Esophagus squamous epithelium (tissue), 5 donors: ENCODE measurements at regions not wholly inside any gene's neighbourhood (a gene's known extent, or its start where the extent isn't known, plus 50 kb on each side); places are given as distances from the start of the nearest gene placed in this dataset.

Source experiments
- DNase-seq: peaks from one replicate; lab custom pipeline; 2025; lab: John Stamatoyannopoulos, UW
- H3K27ac ChIP-seq, 4 donors: fragments of 200-600 bp; sonication (generic); one replicate each; pipeline ENCODE4 v1.5.1; 2016 to 2019; ENCODE audit warnings: mild to moderate bottlenecking in 1 of 4
- H3K27me3 ChIP-seq, 4 donors: fragments of 200-600 bp; sonication (generic); 1 replicate in 3 of 4; 2 replicates in 1 of 4; pipeline versions ENCODE4 v1.5.1 to v1.6.0; 2017 to 2021; ENCODE audit warnings: antibody characterized with exemption in 1 of 4
- H3K36me3 ChIP-seq, 3 donors: fragments of 200-600 bp; sonication (generic); one replicate each; pipeline ENCODE4 v1.5.1; 2016 to 2019
- H3K4me1 ChIP-seq, 3 donors: fragments of 200-600 bp; sonication (generic); one replicate each; pipeline ENCODE4 v1.5.1; 2017 to 2019
- H3K4me3 ChIP-seq, 4 donors: fragments of 200-600 bp; sonication (generic); 1 replicate in 3 of 4; 2 replicates in 1 of 4; pipeline ENCODE4 v1.5.1; 2016 to 2019; ENCODE audit warnings: mild to moderate bottlenecking in 2 of 4, moderate library complexity in 1 of 4
- H3K9me3 ChIP-seq, 3 donors: fragments of 200-600 bp; sonication (generic); one replicate each; pipeline ENCODE4 v1.5.1; 2016 to 2019
- CTCF ChIP-seq, 6 experiments: fragments of 450-650 bp in 4 of 6; fragments of 200-600 bp in 2 of 6; sonication (generic) in 2 of 6; IDR thresholded peaks; one replicate each; pipeline ENCODE4 v1.5.1; 2016 to 2019; ENCODE audit warnings: antibody characterized with exemption in 6 of 6, mild to moderate bottlenecking in 4 of 6, moderate library complexity in 4 of 6
- POLR2A ChIP-seq, 4 donors: fragments of 450-650 bp; IDR thresholded peaks; one replicate each; pipeline ENCODE4 v1.6.1; 2017; ENCODE audit warnings: antibody characterized with exemption in 4 of 4, mild to moderate bottlenecking in 4 of 4, moderate library complexity in 3 of 4
- WGBS, 2 donors: methylation state at CpG; one replicate each; pipeline ENCODE4 v1.1.5; 2018; 5-methylcytosine and 5-hydroxymethylcytosine counted together
- intact Hi-C: fragments of 100-400 bp; cut with DNase I; formaldehyde crosslinking; loops from one replicate; pipeline ENCODE4 v1.15.0; 2022
- donor health status: DM: yes; HTN: yes; CAD: no.

- Histone ChIP-seq H3K27me3 (no peaks in the 10 kb centered on the region), H3K27ac (no peak overlapping the region), H3K4me3 (no peak overlapping the region), H3K4me1 (peaks cover 0 to 7% (median 5%) of the 10 kb centered on the region in 3 donors), H3K9me3 (peaks cover 0 to 7% (median 0%) of the 10 kb centered on the region in 3 donors), H3K36me3 (no peaks in the 10 kb centered on the region)
- intact Hi-C loops, result no loop called here
- 85% methylated on average over 3 of the region's 3 CpGs for WGBS, 2 donors
- TF ChIP-seq CTCF (IDR thresholded peaks at IDR 0.05), result no peak
- TF ChIP-seq POLR2A (IDR thresholded peaks at IDR 0.05), result no peak
- no peak for DNase-seq
Observed at GRCh38 chr2:226183550-226183949, 616.1 kb downstream of the IRS1 start.

DNA sequence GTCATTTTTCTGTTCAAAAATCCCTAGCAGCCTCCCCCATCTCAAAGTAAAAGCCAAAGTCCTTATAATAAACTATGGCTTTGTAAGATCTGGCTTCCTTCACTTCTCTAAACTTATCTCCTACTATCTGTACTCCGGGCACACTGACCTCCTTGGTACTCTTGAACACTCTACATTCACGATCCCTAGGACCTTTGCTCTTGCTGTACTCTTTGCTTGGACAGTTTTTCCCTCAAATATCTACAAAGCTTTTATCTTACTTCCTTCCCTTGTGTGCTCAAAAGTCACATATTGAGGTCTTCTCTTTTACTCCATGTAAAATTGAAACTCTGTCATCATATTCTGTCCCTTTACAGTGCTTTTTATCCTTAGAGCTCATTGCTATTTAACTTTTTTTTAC is 616.6 kb downstream of the IRS1 start:
- Histone ChIP-seq H3K27ac (no peak overlapping the region), H3K4me1 (peaks cover 0 to 7% (median 5%) of the 10 kb centered on the region in 3 donors), H3K9me3 (peaks cover 0 to 13% (median 0%) of the 10 kb centered on the region in 3 donors), H3K4me3 (no peak overlapping the region), H3K27me3 (no peaks in the 10 kb centered on the region), H3K36me3 (no peaks in the 10 kb centered on the region)
- DNase-seq, result no peak
- no peak for TF ChIP-seq CTCF (IDR thresholded peaks at IDR 0.05)
- no peak for TF ChIP-seq POLR2A (IDR thresholded peaks at IDR 0.05)
- WGBS, 2 donors, result 79 to 85% methylated on average over 2 of the region's 2 CpGs
- intact Hi-C loops, result no loop called here

DNA sequence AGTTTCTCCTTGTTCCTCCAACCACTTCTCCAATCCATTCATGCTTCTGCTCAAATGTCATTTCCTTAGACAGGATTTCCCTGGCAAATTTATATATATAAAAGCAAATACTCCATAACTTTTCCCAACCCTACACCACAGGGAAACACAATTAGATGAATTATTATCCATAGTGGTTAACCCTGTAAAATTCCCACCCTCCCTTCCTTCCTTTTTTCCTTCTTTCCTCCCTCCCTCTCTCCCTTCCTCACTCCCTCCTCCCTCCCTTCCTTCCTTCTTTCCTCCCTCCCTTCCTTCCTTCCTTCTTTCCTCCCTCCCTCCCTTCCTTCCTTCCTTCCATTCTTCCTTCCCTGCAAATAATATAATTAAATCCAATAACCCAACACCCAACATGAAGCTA is 617.7 kb downstream of the IRS1 start:
- TF ChIP-seq POLR2A (IDR thresholded peaks at IDR 0.05) (no peak), CTCF (IDR thresholded peaks at IDR 0.05) (no peak)
- intact Hi-C loops, result no loop called here
- H3K36me3 ChIP-seq, result no peaks in the 10 kb centered on the region
- no peak overlapping the region for H3K4me3 ChIP-seq
- no peaks in the 10 kb centered on the region for H3K27me3 ChIP-seq
- H3K27ac ChIP-seq, result no peak overlapping the region
- peaks cover 0 to 7% (median 5%) of the 10 kb centered on the region in 3 donors for H3K4me1 ChIP-seq
- H3K9me3 ChIP-seq, result peaks cover 0 to 16% (median 7%) of the 10 kb centered on the region in 3 donors
- DNase-seq, result no peak

DNA sequence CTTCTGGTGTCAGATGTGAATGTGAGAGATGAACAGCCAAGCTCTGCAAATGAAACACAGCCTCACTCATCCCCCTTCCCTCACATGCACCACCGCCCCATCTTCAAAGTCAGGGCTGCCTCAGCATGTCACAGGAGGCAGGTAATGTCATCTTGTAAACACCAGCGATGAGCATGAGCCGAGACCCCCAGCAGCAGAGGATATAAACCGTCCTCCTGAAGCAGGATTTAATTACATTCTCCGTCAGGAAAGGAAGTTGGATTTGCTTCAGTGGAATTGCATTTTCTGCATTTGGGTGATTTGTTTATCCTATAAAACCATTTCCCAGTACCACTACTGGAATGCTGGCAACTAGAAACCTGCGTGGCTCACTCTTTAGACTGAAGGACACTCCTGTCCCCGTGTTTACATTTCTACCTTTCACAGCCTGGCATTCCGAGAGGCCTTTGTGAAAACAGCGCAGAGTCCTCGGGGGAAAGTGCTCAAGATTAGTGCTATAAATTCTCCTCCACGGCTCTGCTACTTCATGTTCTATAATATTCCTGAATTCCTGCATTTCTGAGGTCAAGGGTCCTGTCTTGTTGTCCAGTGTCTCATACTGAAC is 619.2 kb downstream of the IRS1 start:
- Histone ChIP-seq H3K27ac (no peak overlapping the region), H3K9me3 (peaks cover 0 to 16% (median 7%) of the 10 kb centered on the region in 3 donors), H3K27me3 (no peaks in the 10 kb centered on the region), H3K4me3 (no peak overlapping the region), H3K36me3 (no peaks in the 10 kb centered on the region), H3K4me1 (peaks cover 0 to 4% (median 2%) of the 10 kb centered on the region in 3 donors)
- 65 to 77% methylated on average over 9 to 11 of the region's 11 CpGs for WGBS, 2 donors
- TF ChIP-seq CTCF (IDR thresholded peaks at IDR 0.05) (no peak), POLR2A (IDR thresholded peaks at IDR 0.05) (no peak)
- intact Hi-C loops, result no loop called here
- DNase-seq, result no peak

GRCh38 chr2:226179010-226179409 is 620.6 kb downstream of the IRS1 start:
- 93 to 100% methylated on average over 1 of the region's 1 CpG for WGBS, 2 donors
- intact Hi-C loops, result no loop called here

More at GRCh38 chr2:226179010-226179409, 620.6 kb downstream of the IRS1 start:
- H3K4me3 ChIP-seq, result no peak overlapping the region
- H3K27me3 ChIP-seq, result no peaks in the 10 kb centered on the region
- H3K36me3 ChIP-seq, result no peaks in the 10 kb centered on the region
- H3K9me3 ChIP-seq, result peaks cover 0 to 16% (median 7%) of the 10 kb centered on the region in 3 donors
- no peak overlapping the region for H3K27ac ChIP-seq
- DNase-seq, result no peak
- no peaks in the 10 kb centered on the region for H3K4me1 ChIP-seq
- TF ChIP-seq POLR2A (IDR thresholded peaks at IDR 0.05) (no peak), CTCF (IDR thresholded peaks at IDR 0.05) (no peak)
